ENCODE measurements at regions not wholly inside any gene's neighbourhood (a gene's known extent, or its start where the extent isn't known, plus 50 kb on each side); places are given as distances from the start of the nearest gene placed in this dataset.

DNA sequence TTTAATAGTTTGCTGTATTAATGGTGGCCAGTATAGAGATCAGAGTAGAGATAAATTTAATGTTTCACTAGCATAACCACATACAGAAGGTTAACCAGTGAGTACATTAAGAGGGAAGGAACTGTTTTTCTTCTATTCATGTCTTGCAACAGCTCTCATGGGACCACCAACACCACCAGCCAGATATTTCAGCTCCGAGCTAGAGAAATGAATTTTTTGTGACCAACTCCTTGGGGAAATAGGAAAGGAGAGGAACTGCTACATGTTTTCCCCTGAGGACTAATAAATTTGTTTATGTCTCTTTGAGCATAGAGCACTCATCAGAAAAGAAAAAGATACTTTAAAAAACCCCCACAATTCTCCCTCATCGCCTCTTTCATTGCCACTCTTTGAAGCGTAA lies 247.5 kb downstream of the MBNL1 start:
- no peak for DNase-seq

DNA sequence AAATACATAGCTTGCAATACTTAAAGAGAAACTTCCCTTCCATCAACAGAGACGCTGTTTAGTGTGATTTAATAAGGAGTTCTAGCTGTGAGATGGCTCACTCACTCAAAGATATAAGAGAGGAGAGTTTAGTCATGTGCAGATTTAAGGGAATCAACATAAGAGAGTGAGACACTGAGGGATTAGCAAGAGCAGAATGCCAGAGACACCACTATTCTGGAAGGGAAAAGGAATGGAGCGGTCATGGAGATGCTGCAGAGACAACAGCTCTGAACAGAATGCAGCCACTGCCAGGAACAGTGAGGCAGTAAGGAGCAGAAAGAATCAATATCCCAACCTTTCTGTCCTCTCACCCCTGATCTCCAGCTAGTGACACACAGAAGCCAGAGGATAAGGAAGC lies 248.8 kb downstream of the MBNL1 start:
- no peak for DNase-seq

DNA sequence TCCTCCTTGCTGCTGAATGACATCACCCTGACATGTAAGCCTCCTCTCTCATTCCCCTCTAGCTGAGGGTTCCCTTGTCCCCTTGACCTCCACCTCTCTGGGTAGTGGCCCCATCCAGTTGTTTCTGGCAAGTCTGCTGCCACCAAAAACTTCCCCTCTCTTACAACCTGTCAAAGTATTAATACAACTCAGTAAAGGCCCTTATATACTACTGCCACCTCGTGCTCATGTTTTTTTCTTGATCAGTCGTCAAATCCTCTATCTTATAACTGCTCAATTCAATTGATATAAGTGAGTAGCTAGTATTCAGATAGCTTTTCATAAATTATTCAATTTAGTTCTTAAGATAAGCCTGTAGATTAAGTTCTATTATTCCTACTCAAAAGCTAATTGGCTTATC lies 249.6 kb downstream of the MBNL1 start:
- no peak for DNase-seq

DNA sequence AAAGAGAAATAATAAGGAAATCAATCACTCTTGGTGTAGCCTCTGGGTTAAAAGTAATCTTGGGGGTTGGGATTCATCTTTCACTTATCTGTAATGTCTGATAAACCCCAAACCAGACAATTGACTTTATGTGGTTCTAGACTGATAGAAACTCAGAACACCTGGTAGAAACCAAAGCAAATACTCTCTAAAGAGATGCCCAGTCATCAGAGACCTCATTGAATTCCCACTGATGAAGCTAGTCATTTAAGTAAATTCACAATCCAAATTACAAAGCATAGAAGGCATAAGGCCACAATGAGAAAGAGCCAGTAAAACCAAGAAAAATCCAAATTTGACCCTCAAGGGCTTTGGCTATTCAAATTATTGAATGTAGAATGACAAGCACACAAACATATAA lies 250.6 kb downstream of the MBNL1 start:
- no peak for DNase-seq

DNA sequence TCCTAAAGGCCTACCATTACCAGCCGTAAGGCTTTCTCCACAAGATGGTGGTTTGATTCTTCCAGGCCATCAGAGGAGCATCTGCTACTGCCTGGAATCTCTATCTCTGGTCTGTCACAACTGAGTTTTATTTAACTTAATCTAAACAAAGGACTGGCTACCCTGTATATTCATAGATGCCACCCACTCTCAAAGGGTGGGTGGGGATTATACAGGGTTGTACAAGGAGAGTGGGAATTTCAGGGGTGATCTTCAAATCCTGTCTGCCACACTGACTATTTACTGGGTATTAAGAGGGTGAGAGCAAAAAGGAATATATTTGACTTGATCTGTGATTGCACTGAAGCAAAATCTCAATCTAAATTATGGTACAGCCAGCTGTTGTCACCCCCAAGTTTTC lies 253.3 kb downstream of the MBNL1 start:
- no peak for DNase-seq

DNA sequence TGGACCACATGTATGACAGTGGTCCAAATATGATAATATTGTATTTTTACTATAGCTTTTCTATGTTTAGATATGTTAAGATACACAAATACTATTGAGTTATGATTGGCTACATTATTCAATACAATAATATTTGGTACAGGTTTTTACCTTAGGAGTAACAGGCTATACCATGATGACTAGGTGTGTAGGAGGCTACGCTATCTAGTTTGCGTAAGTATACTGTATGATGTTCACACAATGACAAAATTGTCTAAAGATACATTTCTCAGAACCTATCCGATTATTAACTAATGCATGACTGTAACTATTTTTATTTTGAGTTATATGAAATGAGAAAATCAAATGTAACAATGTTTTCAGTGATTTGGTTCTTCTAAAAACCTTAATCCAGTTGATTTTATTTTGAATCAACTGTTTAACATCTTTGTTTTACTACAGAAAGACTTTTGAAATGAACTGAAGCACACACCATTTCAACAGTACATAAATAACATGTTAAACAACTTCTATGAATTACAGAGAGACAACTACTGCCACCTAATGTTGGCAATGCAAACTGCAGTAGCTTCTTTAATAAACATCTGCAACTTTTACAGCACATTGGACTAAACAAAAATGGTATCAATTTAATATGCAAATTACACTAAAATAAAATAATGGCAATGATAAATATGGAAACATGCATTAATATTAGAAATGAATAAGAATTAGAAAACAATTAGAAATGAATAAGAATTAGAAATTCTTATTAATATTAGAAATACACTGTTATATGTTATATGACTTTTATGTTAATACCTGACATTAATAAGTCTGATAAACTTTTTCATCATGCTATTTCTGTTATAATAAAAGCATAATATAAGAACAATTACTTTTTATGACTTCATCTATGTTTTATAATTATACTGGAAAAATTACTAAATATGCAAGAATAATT lies 255.7 kb downstream of the MBNL1 start:
- peak; percentile 55 for DNase-seq

DNA sequence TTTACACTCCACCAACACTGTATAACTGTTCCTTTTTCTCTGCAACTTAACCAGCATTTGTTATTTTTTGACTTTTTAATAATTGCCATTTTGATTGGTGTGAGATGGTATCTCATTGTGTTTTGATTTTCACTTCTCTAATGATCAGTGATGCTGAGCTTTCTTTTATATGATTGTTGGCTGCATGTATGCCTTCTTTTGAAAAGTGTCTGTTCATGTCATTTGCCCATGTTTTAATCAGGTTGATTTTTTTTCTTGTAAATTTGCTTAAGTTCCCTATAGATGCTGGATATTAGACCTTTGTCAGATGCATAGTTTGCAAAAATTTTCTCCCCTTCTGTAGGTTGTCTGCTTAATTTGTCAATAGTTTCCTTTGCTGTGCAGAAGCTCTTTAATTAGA lies 263.0 kb downstream of the MBNL1 start:
- DNase-seq: no peak

DNA sequence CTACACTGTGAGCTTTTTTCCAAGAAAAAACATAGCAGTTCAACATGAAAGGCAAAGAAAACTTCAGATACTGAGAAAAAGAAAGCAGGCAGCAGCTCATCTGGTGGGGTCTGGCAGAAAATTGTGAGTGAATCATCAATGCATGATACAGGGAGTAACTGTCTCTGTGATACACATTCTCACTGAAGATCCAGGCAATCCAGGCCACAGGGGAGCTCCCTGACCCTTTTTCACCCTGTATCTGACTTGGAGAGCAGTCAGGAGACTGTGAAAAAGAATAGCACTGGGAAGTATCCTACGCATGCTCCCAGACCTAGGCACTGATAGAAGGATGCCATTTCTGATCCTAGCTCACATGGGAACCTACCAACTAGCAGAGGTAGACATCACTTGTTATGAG lies 269.8 kb downstream of the MBNL1 start:
- DNase-seq: no peak

DNA sequence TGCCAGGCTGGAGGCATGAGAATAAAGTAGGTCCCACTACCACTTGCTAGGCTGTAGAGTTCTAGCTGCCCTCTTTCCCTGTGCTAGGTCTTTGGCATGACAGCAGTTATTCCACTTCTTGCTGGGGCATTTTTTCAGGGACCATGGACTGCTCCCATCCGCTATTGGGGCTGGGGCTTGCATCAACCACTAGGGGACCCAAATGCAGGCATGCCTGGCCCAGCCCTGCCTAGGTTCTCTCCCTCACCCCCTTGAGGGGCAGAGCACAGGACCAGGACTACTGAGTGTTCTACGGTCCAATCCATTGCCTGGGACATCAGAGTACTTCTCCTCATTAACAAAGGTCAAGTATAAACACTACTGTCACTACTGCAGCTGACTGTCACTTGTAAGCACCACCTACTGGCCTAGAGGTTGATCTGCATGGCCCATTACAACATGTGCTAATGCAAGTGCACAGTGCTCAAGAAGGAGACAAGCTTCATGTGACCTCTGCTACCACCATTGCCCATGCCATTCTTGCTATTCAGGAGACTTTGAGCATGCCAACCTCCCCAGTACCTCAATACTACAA lies 270.5 kb downstream of the MBNL1 start:
- DNase-seq: no peak

DNA sequence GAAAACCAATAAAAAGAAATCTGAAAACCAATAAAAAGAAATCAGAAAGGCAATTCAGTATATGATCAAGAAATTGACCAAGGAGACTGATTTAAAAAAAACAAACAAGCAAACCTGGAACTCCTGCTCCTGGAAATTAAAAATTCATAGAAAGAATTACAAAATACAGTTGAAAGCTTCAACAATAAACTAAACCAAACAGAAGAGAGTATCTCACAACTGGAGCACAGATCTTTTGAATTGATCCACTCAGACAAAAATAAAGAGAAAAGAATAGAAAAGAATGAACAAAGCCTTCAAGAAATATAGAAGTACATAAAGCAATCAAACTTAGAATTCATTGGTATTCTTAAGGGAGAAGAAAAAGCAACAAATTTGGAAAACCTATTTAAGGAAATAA lies 271.4 kb downstream of the MBNL1 start:
- no peak for DNase-seq

DNA sequence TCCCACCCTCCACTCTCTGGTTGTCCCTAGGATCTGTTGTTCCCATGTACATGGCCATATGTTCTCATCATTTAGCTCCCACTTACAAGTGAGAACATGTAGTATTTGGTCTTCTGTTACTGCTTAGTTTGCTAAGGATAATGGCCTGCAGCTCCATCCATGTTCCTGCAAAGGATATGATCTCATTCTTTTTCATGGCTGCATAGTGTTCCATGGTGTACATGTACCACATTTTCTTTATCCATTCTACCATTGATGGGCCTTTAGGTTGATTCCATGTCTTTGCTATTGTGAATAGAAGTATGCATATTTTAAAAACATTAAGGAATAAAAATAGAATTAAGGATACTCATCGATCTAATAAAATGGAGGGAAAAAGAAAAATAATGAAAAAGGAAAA lies 278.4 kb downstream of the MBNL1 start:
- no peak for DNase-seq

DNA sequence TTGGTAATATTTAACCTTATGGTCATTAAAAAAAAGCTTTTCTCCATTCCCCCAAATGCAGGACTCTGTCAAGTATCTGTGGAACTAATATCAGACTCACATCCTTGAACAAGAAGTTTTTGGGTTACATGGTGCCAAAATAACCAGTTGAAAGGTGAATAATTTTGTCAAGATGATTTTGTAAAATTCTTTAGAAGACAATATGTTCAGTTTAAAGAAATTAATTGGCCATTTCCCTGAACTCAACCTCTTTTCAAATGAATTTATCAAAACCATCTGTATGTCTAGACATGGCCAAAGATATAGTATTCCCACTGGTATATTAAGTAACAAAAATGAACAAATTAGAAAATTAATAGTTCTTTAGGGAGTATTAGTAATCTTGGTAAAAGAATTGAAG lies 280.5 kb downstream of the MBNL1 start:
- no peak for DNase-seq

DNA sequence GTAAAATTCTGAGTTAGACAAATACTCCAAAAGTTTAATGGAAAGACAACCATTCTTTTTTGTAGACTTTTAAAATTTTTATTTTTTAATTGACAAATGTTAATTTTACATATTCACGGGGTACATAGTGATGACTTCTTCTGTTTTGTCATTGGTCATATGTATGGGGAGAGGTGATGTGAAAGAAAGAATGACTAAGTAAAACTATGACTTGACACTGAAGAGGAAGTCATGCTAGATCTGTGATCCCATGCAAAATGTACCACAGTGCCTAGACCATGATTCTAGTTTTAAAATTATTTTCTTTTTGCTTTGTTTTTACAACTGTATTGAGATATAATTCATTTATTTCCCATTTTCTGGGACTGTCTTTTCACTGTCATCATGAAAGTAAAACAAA lies 281.6 kb downstream of the MBNL1 start:
- no peak for DNase-seq

DNA sequence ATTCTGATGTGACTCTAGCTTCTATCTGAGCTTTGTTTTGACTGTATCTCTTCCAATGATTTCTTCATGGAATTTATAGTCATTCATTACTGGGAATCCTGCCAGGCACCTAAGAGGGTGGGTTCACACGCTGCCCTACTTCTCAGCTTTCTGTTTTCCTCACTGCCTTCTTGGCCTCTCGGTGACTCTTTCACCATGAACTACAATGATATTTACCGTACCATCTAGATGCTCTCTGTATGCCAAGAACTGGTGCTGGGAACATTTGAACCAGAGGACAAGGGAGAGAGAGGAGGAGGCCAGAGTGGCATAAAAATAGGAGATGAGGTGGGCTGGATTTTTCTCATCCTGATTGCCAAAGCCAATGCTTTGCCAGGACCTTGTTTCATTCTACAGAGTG lies 280.0 kb upstream of the P2RY1 start:
- no peak for DNase-seq

DNA sequence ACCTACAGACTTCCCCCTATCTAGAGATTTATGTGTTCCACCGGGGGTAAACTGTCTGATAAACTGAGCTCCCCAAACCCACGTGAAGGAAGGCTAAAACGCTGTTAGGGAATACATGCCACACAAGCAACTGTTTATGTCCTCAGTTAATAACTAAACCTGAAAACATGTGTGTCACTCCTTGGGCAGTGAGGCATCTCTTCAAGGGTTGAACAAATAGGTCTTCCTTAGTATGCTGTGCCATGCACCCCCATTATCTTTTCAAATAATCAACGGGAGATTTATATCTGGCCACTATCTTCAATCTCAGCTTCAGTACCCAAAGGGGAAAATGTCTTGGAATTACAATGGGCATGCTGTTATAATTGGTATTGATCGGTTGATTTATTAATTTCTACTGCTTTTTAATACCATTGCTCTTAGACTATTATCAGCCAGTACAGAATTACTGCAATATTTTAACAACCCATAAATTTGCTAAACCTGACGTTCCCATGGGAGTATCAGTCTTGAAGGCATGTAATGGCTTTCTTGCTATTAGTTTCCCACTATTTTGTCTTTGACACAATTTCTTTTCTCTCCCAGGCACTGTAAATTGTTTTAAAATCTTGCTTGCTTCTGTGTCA lies 279.2 kb upstream of the P2RY1 start:
- DNase-seq: no peak

DNA sequence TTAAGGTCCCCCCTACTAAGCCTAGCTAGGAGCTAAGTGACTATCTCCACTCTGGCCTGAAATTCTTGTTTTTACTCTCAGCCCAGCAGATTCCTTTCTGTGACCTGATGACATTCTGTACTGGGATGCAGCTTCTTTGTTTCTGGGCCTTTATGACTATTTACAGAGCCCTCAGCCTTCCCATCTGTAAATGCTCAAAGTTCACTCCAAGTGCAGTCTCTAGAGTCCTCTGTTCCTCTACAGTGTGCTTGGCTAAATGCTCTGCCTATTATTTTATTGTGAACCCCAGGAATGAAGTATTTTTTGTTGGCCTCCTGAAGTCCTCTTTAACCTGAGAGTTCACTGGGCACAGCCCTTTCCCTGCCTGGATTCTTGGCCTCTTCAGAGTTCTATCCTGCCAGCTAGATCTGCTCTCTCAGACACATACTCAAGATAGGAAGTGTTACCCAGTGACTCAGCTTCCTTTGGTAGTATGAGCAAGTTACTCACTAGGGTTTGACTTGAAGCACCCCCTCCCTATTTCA lies 278.1 kb upstream of the P2RY1 start:
- no peak for DNase-seq

DNA sequence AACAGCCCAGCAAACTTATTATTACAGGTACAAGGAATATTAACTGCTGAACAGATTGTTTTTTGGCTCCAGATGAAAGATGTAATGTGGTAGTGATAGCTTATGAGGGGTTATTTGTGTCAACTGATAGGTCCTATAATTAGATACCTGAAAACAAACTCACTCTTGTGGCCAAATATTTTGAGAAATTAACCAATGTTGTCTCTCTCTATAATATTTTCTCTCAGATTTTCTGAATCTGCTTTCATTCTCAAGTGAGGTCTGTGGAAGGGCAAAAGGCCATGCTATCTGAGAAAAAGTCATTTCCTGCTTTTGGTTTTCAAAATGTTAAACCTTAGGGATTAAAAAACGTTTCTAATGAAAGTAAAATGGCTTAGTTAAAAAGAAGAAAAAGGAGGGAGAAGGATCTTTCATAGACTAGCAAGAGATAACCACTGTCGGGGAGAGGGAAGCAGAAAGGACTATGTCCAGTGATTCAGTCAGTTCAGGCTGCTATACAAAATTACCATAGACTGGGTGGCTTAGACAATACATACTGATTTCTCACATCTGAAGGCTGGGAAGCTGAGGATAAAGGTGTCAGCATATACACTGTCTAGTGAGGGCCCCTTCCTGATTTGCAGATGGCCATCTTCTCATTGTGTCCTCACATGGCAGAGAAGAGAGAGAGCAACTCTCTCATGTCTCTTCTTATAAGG lies 277.5 kb upstream of the P2RY1 start:
- DNase-seq: no peak

DNA sequence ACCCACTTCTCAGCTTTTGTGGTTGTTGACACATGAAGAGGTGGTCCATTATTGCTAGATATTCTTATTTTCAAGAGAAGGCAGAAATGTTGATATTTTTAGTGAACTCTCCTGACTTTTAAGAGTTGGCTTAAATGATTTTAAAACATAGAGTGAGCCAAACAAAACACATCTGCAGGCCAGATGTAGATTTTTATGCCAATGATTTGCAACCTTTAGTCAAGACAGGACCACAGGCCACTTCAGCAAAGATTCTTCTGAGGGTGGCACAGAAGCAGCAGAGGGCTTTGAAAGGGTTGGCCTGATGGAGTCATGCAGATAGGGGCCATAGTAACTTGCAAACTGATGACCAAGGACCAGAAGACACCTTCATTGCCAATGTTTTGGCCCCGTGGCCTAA lies 276.5 kb upstream of the P2RY1 start:
- no peak for DNase-seq

DNA sequence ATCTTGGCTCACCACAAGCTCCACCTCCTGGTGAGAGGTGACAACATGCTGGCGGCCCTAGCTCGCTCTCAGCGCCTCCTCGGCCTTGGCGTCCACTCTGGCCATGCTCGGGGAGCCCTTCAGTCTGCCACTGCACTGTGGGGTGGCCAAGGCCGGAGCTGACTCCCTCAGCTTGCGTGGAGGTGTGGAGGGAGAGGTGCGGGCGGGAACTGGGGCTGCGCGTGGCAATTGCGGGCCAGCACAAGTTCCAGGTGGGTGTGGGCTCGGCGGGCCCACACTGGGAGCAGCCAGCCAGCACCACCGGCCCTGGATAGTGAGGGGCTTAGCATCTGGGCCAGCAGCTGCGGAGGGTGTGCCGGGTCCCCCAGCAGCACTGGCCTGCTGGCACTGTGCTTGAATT lies 275.7 kb upstream of the P2RY1 start:
- no peak for DNase-seq

DNA sequence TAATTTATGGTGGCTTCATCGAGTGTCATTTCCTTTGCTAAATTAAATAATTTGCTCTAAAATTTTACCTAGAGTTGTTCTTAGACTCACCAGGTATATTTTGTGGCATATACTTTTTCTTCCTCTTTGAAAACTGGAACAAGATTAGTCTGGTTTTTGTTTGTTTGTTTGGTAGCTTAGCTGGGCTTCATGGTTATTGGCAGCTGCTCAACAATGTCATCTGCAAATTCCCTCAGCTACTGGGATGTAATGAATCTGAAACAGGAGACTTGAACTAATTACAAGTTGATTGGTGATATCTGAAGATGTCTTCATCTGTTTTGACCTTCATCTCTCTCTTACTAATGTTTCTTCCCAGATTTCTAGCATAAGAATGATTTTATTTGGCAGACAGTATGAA lies 270.5 kb upstream of the P2RY1 start:
- no peak for DNase-seq

DNA sequence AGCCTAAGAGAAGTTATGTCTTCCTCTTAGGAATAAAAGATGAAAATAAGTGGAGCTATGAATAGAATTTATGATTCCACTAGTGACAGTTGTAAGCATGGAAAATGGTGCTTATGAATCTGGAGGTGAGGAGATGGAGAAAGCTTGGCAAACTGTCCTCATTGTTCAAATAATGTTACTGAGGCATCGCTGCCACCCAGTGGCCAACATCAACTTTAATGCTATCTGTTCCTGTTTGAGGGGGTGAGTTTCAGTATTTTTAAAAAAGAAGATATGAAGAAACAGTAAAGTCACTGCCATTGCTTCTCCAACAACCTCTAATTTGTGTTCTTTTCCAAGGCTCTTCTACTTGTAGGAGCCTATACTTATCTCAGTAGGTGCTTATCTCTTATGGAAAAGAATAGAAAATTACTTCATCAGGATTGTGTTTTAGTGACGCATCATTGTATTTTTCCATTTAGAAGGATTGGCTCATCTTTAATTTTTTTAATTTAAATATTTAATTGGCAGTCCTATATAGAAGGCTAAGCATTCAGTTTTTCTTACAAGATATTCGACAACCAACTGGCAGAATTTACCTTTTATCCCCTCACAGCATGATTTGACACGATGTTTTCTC lies 260.4 kb upstream of the P2RY1 start:
- peak; percentile 51 for DNase-seq

DNA sequence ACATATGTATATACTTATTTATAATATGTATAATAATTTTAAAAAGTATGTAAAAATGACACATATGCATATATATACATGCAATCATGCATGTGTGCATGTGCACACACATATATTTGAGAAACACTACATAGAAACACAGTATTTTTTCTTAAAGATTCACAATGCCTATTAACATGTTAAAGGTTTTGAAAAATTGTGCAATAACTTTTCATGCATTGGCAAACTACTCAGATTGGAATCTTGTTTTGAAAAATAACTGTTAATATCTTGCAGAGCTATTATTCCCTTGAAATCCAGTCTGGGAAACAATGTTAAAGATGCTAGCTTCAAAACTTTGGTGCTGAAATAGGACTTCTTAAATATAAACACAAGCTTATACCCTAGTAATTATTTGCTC lies 256.2 kb upstream of the P2RY1 start:
- DNase-seq: no peak

DNA sequence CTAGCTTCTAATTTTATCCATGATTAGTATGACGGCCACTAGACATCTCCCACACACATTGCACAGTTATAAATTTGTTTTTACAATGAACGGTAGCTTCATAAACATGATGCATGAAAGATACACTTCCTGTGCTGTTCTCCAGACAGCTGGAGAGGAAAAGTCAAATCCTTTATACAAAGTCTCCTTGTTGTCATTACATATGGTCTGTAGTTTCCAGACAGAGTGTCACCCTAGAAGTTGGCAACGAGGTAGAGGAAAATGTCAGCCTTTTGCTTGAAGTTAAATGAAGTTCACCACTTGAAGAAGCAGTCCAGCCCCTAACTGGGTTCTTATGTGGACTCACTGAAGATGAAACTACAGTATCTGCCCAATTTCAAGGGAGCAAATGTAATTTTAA lies 253.0 kb upstream of the P2RY1 start:
- no peak for DNase-seq
